Nephron progenitor cell (in vitro differentiated cells): ENCODE measurements at regions not wholly inside any gene's neighbourhood (a gene's known extent, or its start where the extent isn't known, plus 50 kb on each side); places are given as distances from the start of the nearest gene placed in this dataset.

Experiments
- DNase-seq: peaks from one replicate; pipeline ENCODE4 v3.0.0; 2021
- H3K27ac Mint-ChIP-seq: 2 replicates; pipeline ENCODE4 v1.8.0; 2021; ENCODE audit warnings: mild to moderate bottlenecking, moderate library complexity, mixed read lengths
- H3K27me3 Mint-ChIP-seq: 2 replicates; pipeline ENCODE4 v1.8.0; 2021; ENCODE audit warnings: mild to moderate bottlenecking, low read depth, mixed read lengths; ENCODE audit not compliant: poor library complexity
- H3K36me3 Mint-ChIP-seq: 2 replicates; pipeline ENCODE4 v1.8.0; 2021; ENCODE audit warnings: low read depth, mixed read lengths
- H3K4me1 Mint-ChIP-seq: 2 replicates; pipeline ENCODE4 v1.8.0; 2021; ENCODE audit warnings: mixed read lengths
- H3K4me3 Mint-ChIP-seq: 2 replicates; pipeline ENCODE4 v1.8.0; 2021; ENCODE audit warnings: mild to moderate bottlenecking, moderate library complexity, mixed read lengths
- H3K9me3 Mint-ChIP-seq: 2 replicates; pipeline ENCODE4 v1.8.0; 2021; ENCODE audit warnings: mild to moderate bottlenecking, moderate library complexity, mixed read lengths
- CTCF ChIP-seq: fragments of 200-600 bp; sonication (generic); IDR thresholded peaks from 2 replicates; pipeline ENCODE4 v1.5.0; 2021; ENCODE audit warnings: antibody characterized with exemption

- no peak overlapping the region for H3K27ac Mint-ChIP-seq
- H3K9me3 Mint-ChIP-seq = no peaks in the 10 kb centered on the region
- TF ChIP-seq CTCF = no peak
- no peak for DNase-seq
- H3K36me3 Mint-ChIP-seq = no peaks in the 10 kb centered on the region
- H3K27me3 Mint-ChIP-seq = peaks cover 13% of the 10 kb centered on the region
- H3K4me3 Mint-ChIP-seq = no peak overlapping the region
- peaks cover 27% of the 10 kb centered on the region for H3K4me1 Mint-ChIP-seq
These were observed 300.8 kb upstream of the PROX1 start for GRCh38 chr1:213686983-213687382.

DNA sequence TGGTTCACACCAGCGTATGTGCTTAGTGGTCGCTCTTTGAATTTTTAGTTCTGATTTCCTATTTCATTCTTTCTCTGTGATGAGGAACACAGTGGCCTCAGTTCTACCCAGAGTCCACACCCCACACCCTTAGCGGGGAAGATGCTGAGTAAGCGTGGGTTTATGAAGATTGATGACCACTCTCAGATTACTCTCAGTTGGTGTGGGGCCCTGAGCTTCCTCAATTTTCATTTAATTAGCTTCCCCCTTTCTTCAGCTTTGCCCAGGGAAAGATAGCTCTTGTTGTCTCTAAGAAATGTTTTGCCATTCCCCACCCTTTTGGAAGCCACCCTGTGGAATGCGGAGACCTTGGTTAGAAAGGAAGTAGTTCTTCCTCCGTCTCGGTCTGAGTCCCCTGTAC, 299.9 kb upstream of the PROX1 start:
- no peak for DNase-seq
- H3K4me3 Mint-ChIP-seq = peak overlapping the region; percentile 30
- TF ChIP-seq CTCF = no peak
- H3K9me3 Mint-ChIP-seq = no peaks in the 10 kb centered on the region
- peaks cover 24% of the 10 kb centered on the region for H3K4me1 Mint-ChIP-seq
- H3K27ac Mint-ChIP-seq = peak overlapping the region; percentile 52
- H3K27me3 Mint-ChIP-seq = peaks cover 9% of the 10 kb centered on the region
- H3K36me3 Mint-ChIP-seq = no peaks in the 10 kb centered on the region

GRCh38 chr1:213688655-213689054, 299.1 kb upstream of the PROX1 start:
- H3K36me3 Mint-ChIP-seq = no peaks in the 10 kb centered on the region
- no peak overlapping the region for H3K27ac Mint-ChIP-seq
- no peaks in the 10 kb centered on the region for H3K9me3 Mint-ChIP-seq
- H3K27me3 Mint-ChIP-seq = peaks cover 7% of the 10 kb centered on the region
- no peak overlapping the region for H3K4me3 Mint-ChIP-seq
- no peak for TF ChIP-seq CTCF
- no peak for DNase-seq
- H3K4me1 Mint-ChIP-seq = peaks cover 24% of the 10 kb centered on the region

GRCh38 chr1:213689260-213689659, 298.5 kb upstream of the PROX1 start:
- no peak overlapping the region for H3K27ac Mint-ChIP-seq
- no peak for DNase-seq
- peaks cover 6% of the 10 kb centered on the region for H3K27me3 Mint-ChIP-seq
- no peaks in the 10 kb centered on the region for H3K36me3 Mint-ChIP-seq
- H3K9me3 Mint-ChIP-seq = no peaks in the 10 kb centered on the region
- no peak overlapping the region for H3K4me3 Mint-ChIP-seq
- TF ChIP-seq CTCF = no peak
- peaks cover 24% of the 10 kb centered on the region for H3K4me1 Mint-ChIP-seq

- no peak for TF ChIP-seq CTCF
- no peak for DNase-seq
- Mint-ChIP-seq H3K36me3 (no peaks in the 10 kb centered on the region), H3K4me3 (no peak overlapping the region), H3K27me3 (peaks cover 6% of the 10 kb centered on the region), H3K9me3 (no peaks in the 10 kb centered on the region), H3K4me1 (peaks cover 24% of the 10 kb centered on the region), H3K27ac (no peak overlapping the region)
These were observed 297.3 kb upstream of the PROX1 start for GRCh38 chr1:213690341-213690917.

DNA sequence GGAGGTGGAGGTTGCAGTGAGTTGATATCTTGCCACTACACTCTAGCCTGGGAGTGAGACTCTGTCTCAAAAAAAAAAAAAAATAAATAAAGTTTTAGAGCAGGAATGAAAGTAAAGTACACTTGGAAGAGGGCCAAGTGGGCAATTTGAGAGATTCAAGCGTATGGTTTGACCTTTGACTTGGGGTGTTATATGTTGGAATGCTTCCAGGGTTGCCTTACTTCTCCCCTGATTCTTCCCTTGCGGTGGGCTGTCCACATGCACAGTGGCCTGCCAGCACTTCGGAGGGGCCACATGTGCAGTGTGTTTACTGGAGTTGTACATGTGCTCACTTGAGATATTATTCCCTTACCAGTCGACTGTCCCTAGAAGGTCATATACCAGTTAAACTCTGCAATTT, 295.5 kb upstream of the PROX1 start:
- TF ChIP-seq CTCF = no peak
- Mint-ChIP-seq H3K27me3 (peaks cover 6% of the 10 kb centered on the region), H3K36me3 (no peaks in the 10 kb centered on the region), H3K4me1 (peaks cover 22% of the 10 kb centered on the region), H3K27ac (no peak overlapping the region), H3K4me3 (no peak overlapping the region), H3K9me3 (no peaks in the 10 kb centered on the region)
- DNase-seq = no peak
